ENCODE measurements at regions not wholly inside any gene's neighbourhood (a gene's known extent, or its start where the extent isn't known, plus 50 kb on each side); places are given as distances from the start of the nearest gene placed in this dataset.

DNA sequence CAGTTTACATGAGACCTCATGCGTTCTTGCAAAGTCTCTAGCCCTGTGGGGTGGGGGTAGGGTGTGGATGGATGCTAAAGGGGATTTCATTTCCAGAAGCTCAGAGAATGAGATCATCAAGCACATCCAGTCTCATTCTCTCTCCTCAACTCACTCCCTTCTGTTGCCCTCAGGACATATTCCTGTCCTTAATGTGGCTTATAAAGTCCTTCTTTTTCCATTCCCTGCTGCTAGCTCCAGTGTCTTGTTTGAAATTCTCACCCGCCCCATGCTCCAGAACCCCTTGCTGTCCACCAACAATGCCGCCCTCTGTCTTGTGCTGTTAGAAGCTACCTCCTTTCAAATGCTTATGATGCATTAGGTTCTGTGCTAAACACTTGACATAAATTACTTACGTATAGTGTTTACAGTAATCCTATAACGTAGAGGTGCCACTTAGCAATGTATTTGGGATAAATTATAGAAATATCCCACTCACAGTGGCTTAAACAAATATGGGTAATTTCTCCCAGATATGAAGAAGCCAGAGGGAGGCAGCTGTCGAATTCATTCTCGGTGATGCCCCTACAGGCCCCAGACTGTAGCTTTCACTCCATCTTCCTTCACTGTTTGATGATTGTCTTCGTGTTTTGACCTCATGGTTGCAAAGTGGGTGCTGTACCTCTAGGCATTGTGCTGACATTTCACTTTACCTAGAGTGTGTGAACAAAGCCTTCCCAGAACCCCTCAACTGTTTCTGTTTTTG is 273.1 kb upstream of the TBL1XR1 start:
- TF ChIP-seq, protein P1, sequence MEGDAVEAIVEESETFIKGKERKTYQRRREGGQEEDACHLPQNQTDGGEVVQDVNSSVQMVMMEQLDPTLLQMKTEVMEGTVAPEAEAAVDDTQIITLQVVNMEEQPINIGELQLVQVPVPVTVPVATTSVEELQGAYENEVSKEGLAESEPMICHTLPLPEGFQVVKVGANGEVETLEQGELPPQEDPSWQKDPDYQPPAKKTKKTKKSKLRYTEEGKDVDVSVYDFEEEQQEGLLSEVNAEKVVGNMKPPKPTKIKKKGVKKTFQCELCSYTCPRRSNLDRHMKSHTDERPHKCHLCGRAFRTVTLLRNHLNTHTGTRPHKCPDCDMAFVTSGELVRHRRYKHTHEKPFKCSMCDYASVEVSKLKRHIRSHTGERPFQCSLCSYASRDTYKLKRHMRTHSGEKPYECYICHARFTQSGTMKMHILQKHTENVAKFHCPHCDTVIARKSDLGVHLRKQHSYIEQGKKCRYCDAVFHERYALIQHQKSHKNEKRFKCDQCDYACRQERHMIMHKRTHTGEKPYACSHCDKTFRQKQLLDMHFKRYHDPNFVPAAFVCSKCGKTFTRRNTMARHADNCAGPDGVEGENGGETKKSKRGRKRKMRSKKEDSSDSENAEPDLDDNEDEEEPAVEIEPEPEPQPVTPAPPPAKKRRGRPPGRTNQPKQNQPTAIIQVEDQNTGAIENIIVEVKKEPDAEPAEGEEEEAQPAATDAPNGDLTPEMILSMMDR (IDR thresholded peaks at IDR 0.05): no peak
- no peak for TF ChIP-seq POLR2A (IDR thresholded peaks at IDR 0.05)

Measured in ovary (tissue), 3 donors.